ENCODE measurements at regions not wholly inside any gene's neighbourhood (a gene's known extent, or its start where the extent isn't known, plus 50 kb on each side); places are given as distances from the start of the nearest gene placed in this dataset.

DNA sequence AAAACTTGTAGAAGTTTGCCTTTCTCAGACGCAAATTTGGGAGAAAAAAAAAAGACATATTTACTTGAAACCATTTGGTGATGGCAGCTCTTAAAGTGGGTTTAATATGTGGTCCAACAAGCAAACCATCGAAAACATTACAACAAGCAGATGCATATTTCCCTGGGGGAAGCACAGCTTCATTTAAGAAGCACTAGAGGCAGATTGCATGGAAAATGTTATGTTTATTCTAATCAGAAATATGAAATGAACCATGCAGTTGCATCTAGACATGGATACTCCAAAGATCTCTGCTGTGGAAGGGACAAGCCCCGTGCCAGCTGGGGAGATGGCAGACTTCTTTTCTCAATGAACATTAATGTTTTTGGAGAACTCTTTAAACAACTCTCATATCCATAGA lies 57.4 kb upstream of the PARVA start:
- CTCF ChIA-PET: no interaction called here
- H3K27ac Mint-ChIP-seq (ENCODE audit: unreplicated experiment): no peak overlapping the region
- no peak overlapping the region for H3K4me3 Mint-ChIP-seq (ENCODE audit: low read depth, unreplicated experiment)
- intact Hi-C loops (cut with micrococcal nuclease; ENCODE audit: unreplicated experiment): no loop called here
- H3K9me3 Mint-ChIP-seq (ENCODE audit: low read depth, unreplicated experiment): no peaks in the 10 kb centered on the region
- no peaks in the 10 kb centered on the region for H3K4me1 Mint-ChIP-seq (ENCODE audit: low read depth, unreplicated experiment)
- no TSS peak for BruUV-seq (replicated peaks)
- TF ChIP-seq, protein P1, sequence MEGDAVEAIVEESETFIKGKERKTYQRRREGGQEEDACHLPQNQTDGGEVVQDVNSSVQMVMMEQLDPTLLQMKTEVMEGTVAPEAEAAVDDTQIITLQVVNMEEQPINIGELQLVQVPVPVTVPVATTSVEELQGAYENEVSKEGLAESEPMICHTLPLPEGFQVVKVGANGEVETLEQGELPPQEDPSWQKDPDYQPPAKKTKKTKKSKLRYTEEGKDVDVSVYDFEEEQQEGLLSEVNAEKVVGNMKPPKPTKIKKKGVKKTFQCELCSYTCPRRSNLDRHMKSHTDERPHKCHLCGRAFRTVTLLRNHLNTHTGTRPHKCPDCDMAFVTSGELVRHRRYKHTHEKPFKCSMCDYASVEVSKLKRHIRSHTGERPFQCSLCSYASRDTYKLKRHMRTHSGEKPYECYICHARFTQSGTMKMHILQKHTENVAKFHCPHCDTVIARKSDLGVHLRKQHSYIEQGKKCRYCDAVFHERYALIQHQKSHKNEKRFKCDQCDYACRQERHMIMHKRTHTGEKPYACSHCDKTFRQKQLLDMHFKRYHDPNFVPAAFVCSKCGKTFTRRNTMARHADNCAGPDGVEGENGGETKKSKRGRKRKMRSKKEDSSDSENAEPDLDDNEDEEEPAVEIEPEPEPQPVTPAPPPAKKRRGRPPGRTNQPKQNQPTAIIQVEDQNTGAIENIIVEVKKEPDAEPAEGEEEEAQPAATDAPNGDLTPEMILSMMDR (IDR thresholded peaks at IDR 0.05; ENCODE audit: unreplicated experiment): no peak
- H3K27me3 Mint-ChIP-seq (ENCODE audit: unreplicated experiment): no peaks in the 10 kb centered on the region
- no peak for DNase-seq
- no peaks in the 10 kb centered on the region for H3K36me3 Mint-ChIP-seq (ENCODE audit: insufficient read depth, unreplicated experiment)

DNA sequence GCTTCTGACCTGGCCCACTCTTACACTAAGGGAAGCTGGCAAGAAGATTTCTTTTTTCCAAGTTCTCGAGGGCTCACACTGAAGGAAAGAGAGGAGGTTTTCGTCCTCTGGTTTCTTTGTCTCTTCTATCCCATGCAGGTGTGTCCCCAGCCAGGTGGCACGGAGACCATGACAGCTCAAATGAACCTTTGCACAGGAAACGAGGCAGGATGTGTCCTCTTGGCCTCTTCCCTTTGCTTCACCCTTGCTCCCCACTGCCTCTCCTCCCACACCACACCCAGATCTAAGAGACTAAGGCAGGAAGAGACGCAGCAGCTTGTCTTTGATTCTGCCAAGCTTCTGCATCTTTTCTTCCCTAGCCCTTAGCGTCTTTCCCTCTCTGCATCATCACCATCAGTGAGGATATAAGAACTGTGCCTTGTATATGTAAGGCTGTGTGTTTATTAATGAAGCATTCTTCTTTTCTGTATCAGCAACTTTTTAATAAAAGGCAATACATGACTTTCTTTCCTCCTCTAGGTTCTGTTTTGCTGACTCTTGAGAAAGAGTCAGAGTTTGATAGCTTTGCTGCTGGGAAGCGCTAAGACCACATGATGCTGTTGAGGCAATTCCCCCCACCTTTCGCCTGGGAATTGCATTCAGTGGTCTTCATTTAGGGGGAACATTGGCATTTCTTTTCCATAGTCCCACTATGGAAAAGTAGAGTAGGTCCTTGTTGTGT lies 56.0 kb upstream of the PARVA start:
- CTCF ChIA-PET: no interaction called here
- TF ChIP-seq, protein P1 (IDR thresholded peaks at IDR 0.05; ENCODE audit: unreplicated experiment): no peak
- Mint-ChIP-seq H3K4me3 (ENCODE audit: low read depth, unreplicated experiment) (no peak overlapping the region), H3K4me1 (ENCODE audit: low read depth, unreplicated experiment) (no peaks in the 10 kb centered on the region), H3K27me3 (ENCODE audit: unreplicated experiment) (no peaks in the 10 kb centered on the region), H3K9me3 (ENCODE audit: low read depth, unreplicated experiment) (no peaks in the 10 kb centered on the region), H3K27ac (ENCODE audit: unreplicated experiment) (no peak overlapping the region), H3K36me3 (ENCODE audit: insufficient read depth, unreplicated experiment) (no peaks in the 10 kb centered on the region)
- BruUV-seq (replicated peaks): no TSS peak
- intact Hi-C loops (cut with micrococcal nuclease; ENCODE audit: unreplicated experiment): no loop called here
- no peak for DNase-seq

DNA sequence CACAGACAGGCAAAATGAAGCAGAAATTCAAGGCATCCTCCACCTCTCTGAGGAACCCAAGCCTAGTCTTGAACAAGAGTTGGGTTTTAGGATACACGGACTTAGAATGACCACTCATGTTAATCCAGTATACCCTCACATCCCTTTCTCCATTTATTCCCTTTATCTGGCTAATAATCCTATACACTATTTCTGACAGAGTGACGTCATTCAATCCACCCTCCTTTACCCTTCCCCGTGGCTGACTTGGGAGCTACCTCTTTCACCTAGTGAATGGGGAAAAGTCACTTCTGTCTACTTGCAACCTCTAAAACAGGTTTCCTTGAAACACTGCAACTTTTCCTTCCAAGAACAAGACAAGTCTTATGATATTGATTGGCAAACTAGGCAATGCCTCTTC lies 52.8 kb upstream of the PARVA start:
- Mint-ChIP-seq H3K36me3 (ENCODE audit: insufficient read depth, unreplicated experiment) (no peaks in the 10 kb centered on the region), H3K9me3 (ENCODE audit: low read depth, unreplicated experiment) (no peaks in the 10 kb centered on the region), H3K27ac (ENCODE audit: unreplicated experiment) (no peak overlapping the region), H3K27me3 (ENCODE audit: unreplicated experiment) (no peaks in the 10 kb centered on the region), H3K4me3 (ENCODE audit: low read depth, unreplicated experiment) (no peak overlapping the region), H3K4me1 (ENCODE audit: low read depth, unreplicated experiment) (no peaks in the 10 kb centered on the region)
- TF ChIP-seq, protein P1 (IDR thresholded peaks at IDR 0.05; ENCODE audit: unreplicated experiment): no peak
- no peak for DNase-seq
- CTCF ChIA-PET: no interaction called here
- intact Hi-C loops (cut with micrococcal nuclease; ENCODE audit: unreplicated experiment): no loop called here
- BruUV-seq (replicated peaks): no TSS peak
